Neuronal stem cell (in vitro differentiated cells): ENCODE measurements at regions not wholly inside any gene's neighbourhood (a gene's known extent, or its start where the extent isn't known, plus 50 kb on each side); places are given as distances from the start of the nearest gene placed in this dataset.
"Not testable (repeated sequence)": the region's sequence is repeated elsewhere in the genome, so short reads cannot be mapped to it uniquely, and the experiment has no call there.

Source experiments
- DNase-seq: peaks from one replicate; pipeline ENCODE4 v3.0.0-alpha.2; 2013; ENCODE audit warnings: low spot score
- H2AFZ ChIP-seq: one replicate; pipeline ENCODE4 v1.6.1; 2013; ENCODE audit warnings: mild to moderate bottlenecking, low read length, inconsistent platforms
- H2AK5ac ChIP-seq: 2 replicates; pipeline ENCODE4 v1.6.1; 2013; ENCODE audit warnings: low read depth, mild to moderate bottlenecking, inconsistent platforms, low read length, moderate library complexity, mixed read lengths
- H2BK120ac ChIP-seq: 2 replicates; pipeline ENCODE4 v1.6.1; 2013; ENCODE audit warnings: low read depth, mild to moderate bottlenecking, inconsistent platforms, low read length, moderate library complexity, mixed read lengths
- H2BK12ac ChIP-seq: one replicate; pipeline ENCODE4 v1.6.1; 2013; ENCODE audit warnings: low read length, inconsistent platforms
- H2BK15ac ChIP-seq: 2 replicates; pipeline ENCODE4 v1.6.1; 2013; ENCODE audit warnings: mild to moderate bottlenecking, low read length, inconsistent platforms, mixed read lengths
- H2BK5ac ChIP-seq: one replicate; pipeline ENCODE4 v1.6.1; 2013; ENCODE audit warnings: inconsistent platforms, mild to moderate bottlenecking, low read length, moderate library complexity
- H3K14ac ChIP-seq: one replicate; pipeline ENCODE4 v1.6.1; 2013; ENCODE audit warnings: low read length, inconsistent platforms
- H3K18ac ChIP-seq: 2 replicates; pipeline ENCODE4 v1.6.1; 2013; ENCODE audit warnings: low read length, inconsistent platforms
- H3K23ac ChIP-seq: 2 replicates; pipeline ENCODE4 v1.6.1; 2013; ENCODE audit warnings: low read depth, mild to moderate bottlenecking, mixed read lengths, low read length, inconsistent platforms; ENCODE audit not compliant: poor library complexity
- H3K27ac ChIP-seq: replicated peaks from 3 replicates; pipeline ENCODE4 v1.5.1; 2013; ENCODE audit warnings: low read length, inconsistent platforms
- H3K27me3 ChIP-seq, 3 experiments: 2 replicates each; pipeline ENCODE4 v1.6.1; 2013; ENCODE audit warnings: low read length in 3 of 3, mild to moderate bottlenecking in 2 of 3, inconsistent platforms in 1 of 3, low read depth in 1 of 3, mixed read lengths in 1 of 3, moderate library complexity in 1 of 3; ENCODE audit not compliant: control insufficient read depth in 3 of 3, insufficient read depth in 3 of 3
- H3K36me3 ChIP-seq, 2 donors: replicated peaks in 1 of 2; 2 replicates each; pipeline ENCODE4 v1.6.1; 2013; ENCODE audit warnings: low read length in 2 of 2; ENCODE audit not compliant: control insufficient read depth in 2 of 2, insufficient read depth in 2 of 2
- H3K4ac ChIP-seq: 2 replicates; pipeline ENCODE4 v1.6.1; 2013; ENCODE audit warnings: inconsistent platforms, mild to moderate bottlenecking, low read length, moderate library complexity
- H3K4me1 ChIP-seq, 2 donors: 1 replicate in 1 of 2; 2 replicates in 1 of 2; pipeline ENCODE4 v1.6.1; 2013; ENCODE audit warnings: low read length in 2 of 2, low read depth in 1 of 2; ENCODE audit not compliant: control insufficient read depth in 2 of 2, insufficient read depth in 1 of 2
- H3K4me2 ChIP-seq: one replicate; pipeline ENCODE4 v1.6.1; 2013; ENCODE audit warnings: mild to moderate bottlenecking, low read length, inconsistent platforms; ENCODE audit not compliant: insufficient read depth, poor library complexity, severe bottlenecking
- H3K4me3 ChIP-seq, 2 donors: 2 replicates each; pipeline ENCODE4 v1.5.1; 2013; ENCODE audit warnings: low read length in 2 of 2, mild to moderate bottlenecking in 2 of 2, inconsistent platforms in 1 of 2, moderate library complexity in 1 of 2
- H3K79me1 ChIP-seq: one replicate; pipeline ENCODE4 v1.6.1; 2013; ENCODE audit warnings: low read depth, mild to moderate bottlenecking, inconsistent platforms, low read length, moderate library complexity
- H3K9ac ChIP-seq: one replicate; pipeline ENCODE4 v1.6.1; 2013; ENCODE audit warnings: mild to moderate bottlenecking, low read depth, low read length, inconsistent platforms; ENCODE audit not compliant: poor library complexity
- H3K9me3 ChIP-seq, 2 donors: replicated peaks in 1 of 2; 2 replicates each; pipeline versions ENCODE3 to v1.6.1; 2013; ENCODE audit warnings: low read length in 2 of 2, mild to moderate bottlenecking in 2 of 2, inconsistent platforms in 1 of 2, low read depth in 1 of 2, mixed read lengths in 1 of 2, moderate library complexity in 1 of 2; ENCODE audit not compliant: control insufficient read depth in 2 of 2, insufficient read depth in 1 of 2
- H4K8ac ChIP-seq: one replicate; pipeline ENCODE4 v1.6.1; 2013; ENCODE audit warnings: low read depth, mild to moderate bottlenecking, inconsistent platforms, low read length, moderate library complexity
- H4K91ac ChIP-seq: one replicate; pipeline ENCODE4 v1.6.1; 2013; ENCODE audit warnings: low read length, low read depth, mild to moderate bottlenecking, inconsistent platforms; ENCODE audit not compliant: poor library complexity
- WGBS, 2 donors: extraction: QIAGEN DNeasy Blood & Tissue Kit; methylation state at CpG; one replicate each; pipeline ENCODE4 v1.1.7; 2013; ENCODE audit warnings: missing lambda C conversion rate in 2 of 2, mixed read lengths in 1 of 2; ENCODE audit not compliant: insufficient read length in 2 of 2, insufficient replicate concordance in 1 of 2; ENCODE audit errors: extremely low coverage in 2 of 2; 5-methylcytosine and 5-hydroxymethylcytosine counted together

DNA sequence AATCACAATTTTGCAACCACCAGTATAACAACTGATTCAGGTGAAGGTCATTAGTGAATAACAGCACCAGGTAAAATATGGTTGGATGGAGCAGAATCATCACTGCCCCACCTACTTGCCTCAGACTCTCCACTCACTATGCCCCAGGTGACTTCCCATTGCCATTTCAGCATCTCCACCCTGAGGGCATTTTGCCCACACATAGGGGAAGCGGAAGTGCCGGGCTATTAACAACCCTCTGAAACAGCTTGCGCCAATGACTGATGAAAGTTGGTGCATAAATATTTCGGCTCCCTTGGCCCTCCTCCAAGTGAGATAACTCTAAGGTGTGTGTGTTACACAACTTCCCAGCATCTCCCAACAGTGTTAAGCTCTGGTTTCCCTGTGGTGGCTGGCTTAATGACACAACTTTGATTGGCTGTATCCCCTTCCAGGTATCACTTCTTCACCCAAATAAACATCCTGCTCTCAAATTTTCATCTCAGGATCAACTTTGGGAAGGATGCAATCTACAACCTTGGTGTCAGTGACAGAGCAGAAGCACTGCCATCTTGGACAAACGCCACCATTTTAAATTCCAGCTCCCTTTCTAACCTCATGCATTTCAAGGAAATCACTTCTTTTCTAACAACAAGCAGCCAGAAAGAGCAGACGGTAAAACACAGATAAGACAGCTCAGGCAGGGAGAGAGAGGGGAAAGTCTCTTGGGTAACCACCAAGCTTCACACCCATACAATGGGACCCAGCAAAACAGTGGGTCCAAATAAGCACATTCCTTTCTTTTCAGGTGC is 73.6 kb upstream of the PPP2R5C start:
- no peak overlapping the region for H3K4ac ChIP-seq
- no peak overlapping the region for H4K91ac ChIP-seq
- H3K27me3 ChIP-seq = peaks cover 0 to 23% (median 3%) of the 10 kb centered on the region in 3 experiments
- no peaks in the 10 kb centered on the region for H3K4me1 ChIP-seq
- no peak overlapping the region for H2BK12ac ChIP-seq
- H2BK120ac ChIP-seq = no peak overlapping the region
- no peaks in the 10 kb centered on the region for H3K36me3 ChIP-seq
- no peak overlapping the region for H3K9ac ChIP-seq
- no peak overlapping the region for H3K23ac ChIP-seq
- H3K4me3 ChIP-seq = no peak overlapping the region
- H3K4me2 ChIP-seq = no peak overlapping the region
- no peak overlapping the region for H3K18ac ChIP-seq
- WGBS, 2 donors = no CpG with 5 or more reads among the region's 6 CpGs
- no peak overlapping the region for H3K27ac ChIP-seq
- H4K8ac ChIP-seq = no peak overlapping the region
- H3K14ac ChIP-seq = no peak overlapping the region
- H2AFZ ChIP-seq = no peak overlapping the region
- H3K79me1 ChIP-seq = peaks cover 3% of the 10 kb centered on the region
- H2AK5ac ChIP-seq = no peak overlapping the region
- H2BK15ac ChIP-seq = no peak overlapping the region
- no peak for DNase-seq
- peaks cover 0 to 3% of the 10 kb centered on the region in 2 donors for H3K9me3 ChIP-seq
- H2BK5ac ChIP-seq = no peak overlapping the region

DNA sequence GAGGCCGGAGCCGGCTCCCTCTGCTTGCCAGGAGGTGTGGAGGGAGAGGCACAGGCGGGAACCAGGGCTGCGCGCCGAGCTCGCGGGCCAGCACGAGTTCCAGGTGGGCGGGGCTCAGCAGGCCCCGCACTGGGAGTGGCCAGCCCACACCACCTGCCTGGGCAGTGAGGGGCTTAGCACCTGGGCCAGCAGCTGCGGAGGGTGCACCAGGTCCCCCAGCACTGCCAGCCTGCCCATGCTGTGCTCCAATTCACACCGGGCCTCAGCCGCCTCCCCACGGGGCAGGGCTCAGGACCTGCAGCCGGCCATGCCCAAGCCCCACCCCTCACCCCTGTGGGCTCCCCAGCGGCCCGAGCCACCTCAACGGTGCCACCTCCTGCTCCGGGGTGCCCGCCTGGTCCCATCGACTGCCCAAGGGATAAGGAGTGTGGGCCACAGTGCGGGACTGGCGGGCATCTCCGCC is 72.4 kb upstream of the PPP2R5C start:
- Histone ChIP-seq H3K9ac (no peak overlapping the region), H3K4ac (no peak overlapping the region), H2AFZ (no peak overlapping the region), H3K27ac (no peak overlapping the region), H3K27me3 (peaks cover 0 to 20% (median 0%) of the 10 kb centered on the region in 3 experiments), H3K9me3 (peaks cover 0 to 3% of the 10 kb centered on the region in 2 donors), H3K23ac (no peak overlapping the region), H3K36me3 (no peaks in the 10 kb centered on the region), H3K18ac (no peak overlapping the region), H3K4me2 (no peak overlapping the region), H4K8ac (peak overlapping the region; percentile 2), H2BK120ac (no peak overlapping the region), H2BK15ac (no peak overlapping the region), H2BK5ac (no peak overlapping the region), H3K4me1 (no peaks in the 10 kb centered on the region), H3K4me3 (no peak overlapping the region), H4K91ac (no peak overlapping the region), H3K79me1 (no peaks in the 10 kb centered on the region), H2BK12ac (no peak overlapping the region), H2AK5ac (no peak overlapping the region), H3K14ac (no peak overlapping the region)
- DNase-seq = no peak
- WGBS, 2 donors = no CpG with 5 or more reads among the region's 25 CpGs

DNA sequence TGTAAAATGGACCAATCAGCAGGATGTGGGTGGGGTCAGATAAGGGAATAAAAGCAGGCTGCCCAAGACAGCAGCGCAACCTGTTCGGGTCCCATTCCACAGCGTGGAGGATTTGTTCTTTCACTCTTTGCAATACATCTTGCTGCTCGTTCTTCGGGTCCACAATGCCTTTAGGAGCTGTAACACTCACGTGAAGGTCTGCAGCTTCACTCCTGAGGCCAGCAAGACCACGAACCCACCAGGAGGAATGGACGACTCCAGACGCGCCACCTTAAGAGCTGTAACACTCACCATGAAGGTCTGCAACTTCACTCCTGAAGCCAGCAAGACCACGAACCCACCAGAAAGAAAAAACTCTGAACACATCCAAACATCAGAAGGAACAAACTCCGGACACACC is 71.5 kb upstream of the PPP2R5C start:
- not testable (repeated sequence) for H2BK12ac ChIP-seq, H3K36me3 ChIP-seq, H4K8ac ChIP-seq, H3K4me1 ChIP-seq, H3K79me1 ChIP-seq, H3K14ac ChIP-seq, H3K27ac ChIP-seq, H2BK5ac ChIP-seq, H4K91ac ChIP-seq, H3K4ac ChIP-seq, H2AK5ac ChIP-seq, H3K4me3 ChIP-seq, H3K9ac ChIP-seq, H3K23ac ChIP-seq, H2AFZ ChIP-seq, H2BK15ac ChIP-seq, DNase-seq, H3K4me2 ChIP-seq, H3K18ac ChIP-seq, H3K9me3 ChIP-seq, H2BK120ac ChIP-seq
- peaks cover 0 to 13% (median 0%) of the 10 kb centered on the region in 3 experiments for H3K27me3 ChIP-seq
- WGBS, 2 donors = no CpG with 5 or more reads among the region's 12 CpGs

DNA sequence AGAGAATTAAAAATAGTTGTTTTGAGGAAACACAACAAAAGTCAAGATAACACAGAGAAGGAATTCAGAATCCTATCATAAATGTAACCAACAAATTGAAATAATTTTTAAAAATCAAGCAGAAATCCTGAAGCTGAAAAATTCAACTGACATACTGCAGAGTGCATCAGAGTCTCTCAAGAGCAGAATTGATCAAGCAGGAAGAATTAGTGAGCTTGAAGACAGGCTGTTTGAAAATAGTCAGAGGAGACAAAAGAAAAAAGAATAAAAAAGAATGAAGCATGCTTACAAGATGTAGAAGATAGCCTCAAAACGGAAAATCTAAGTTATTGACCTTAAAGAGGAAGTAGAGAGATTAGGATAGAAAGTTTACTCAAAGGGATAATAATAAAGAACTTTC is 65.8 kb upstream of the PPP2R5C start:
- Histone ChIP-seq H3K4me1 (no peaks in the 10 kb centered on the region), H4K8ac (no peak overlapping the region), H3K4me2 (no peak overlapping the region), H3K4ac (no peak overlapping the region), H3K36me3 (no peaks in the 10 kb centered on the region), H3K9ac (no peak overlapping the region), H3K79me1 (no peaks in the 10 kb centered on the region), H3K27me3 (no peaks in the 10 kb centered on the region), H4K91ac (no peak overlapping the region), H2AFZ (no peak overlapping the region), H3K14ac (no peak overlapping the region), H3K27ac (no peak overlapping the region), H3K9me3 (no peaks in the 10 kb centered on the region), H3K23ac (no peak overlapping the region), H2BK12ac (no peak overlapping the region), H2AK5ac (no peak overlapping the region), H3K4me3 (no peak overlapping the region), H2BK15ac (no peak overlapping the region), H2BK120ac (no peak overlapping the region), H3K18ac (no peak overlapping the region), H2BK5ac (no peak overlapping the region)
- WGBS, 2 donors = no CpG with 5 or more reads among the region's 1 CpG
- DNase-seq = no peak
